Suprapubic skin (tissue), 4 donors: ENCODE measurements at regions not wholly inside any gene's neighbourhood (a gene's known extent, or its start where the extent isn't known, plus 50 kb on each side); places are given as distances from the start of the nearest gene placed in this dataset.

ENCODE experiments used
- EP300 ChIP-seq: sonication (generic); formaldehyde crosslinking; IDR thresholded peaks from one replicate; pipeline ENCODE4 v1.6.1; 2017; ENCODE audit warnings: antibody characterized with exemption
- POLR2AphosphoS5 ChIP-seq, 3 donors: sonication (generic); formaldehyde crosslinking; IDR thresholded peaks; one replicate each; pipeline ENCODE4 v1.6.1; 2017; ENCODE audit warnings: antibody characterized with exemption in 3 of 3

GRCh38 chr6:8888468-8888867 is 453.1 kb upstream of the SLC35B3 start:
- TF ChIP-seq EP300 (no peak), POLR2AphosphoS5 (IDR thresholded peaks at IDR 0.05) (no peak)
